HUES48 (cell line): ENCODE measurements at regions not wholly inside any gene's neighbourhood (a gene's known extent, or its start where the extent isn't known, plus 50 kb on each side); places are given as distances from the start of the nearest gene placed in this dataset.

Source experiments
- H3K27ac ChIP-seq: one replicate; pipeline ENCODE4 v1.7.0; 2013; ENCODE audit warnings: low read depth, low read length, inconsistent platforms
- H3K27me3 ChIP-seq: 2 replicates; pipeline ENCODE4 v1.6.1; 2013; ENCODE audit warnings: mild to moderate bottlenecking, low read length; ENCODE audit not compliant: control insufficient read depth, insufficient read depth
- H3K36me3 ChIP-seq: 2 replicates; pipeline ENCODE4 v1.6.1; 2013; ENCODE audit warnings: low read length; ENCODE audit not compliant: control insufficient read depth, insufficient read depth
- H3K4me1 ChIP-seq: 2 replicates; pipeline ENCODE4 v1.6.1; 2013; ENCODE audit warnings: mild to moderate bottlenecking, low read length; ENCODE audit not compliant: control insufficient read depth, insufficient read depth
- H3K4me3 ChIP-seq: 2 replicates; pipeline ENCODE4 v1.5.1; 2013; ENCODE audit warnings: mild to moderate bottlenecking, low read depth, low read length
- H3K9ac ChIP-seq: 2 replicates; pipeline ENCODE4 v1.6.1; 2013; ENCODE audit warnings: mild to moderate bottlenecking, low read depth, low read length, moderate library complexity
- H3K9me3 ChIP-seq: 2 replicates; pipeline ENCODE4 v1.6.1; 2013; ENCODE audit warnings: low read length; ENCODE audit not compliant: control insufficient read depth, insufficient read depth

- H3K27ac ChIP-seq, result no peak overlapping the region
- H3K36me3 ChIP-seq, result no peaks in the 10 kb centered on the region
- no peaks in the 10 kb centered on the region for H3K9me3 ChIP-seq
- no peak overlapping the region for H3K9ac ChIP-seq
- H3K4me3 ChIP-seq, result no peak overlapping the region
- no peaks in the 10 kb centered on the region for H3K4me1 ChIP-seq
- H3K27me3 ChIP-seq, result no peaks in the 10 kb centered on the region
Observed at GRCh38 chr3:192013110-192013509, 552.1 kb downstream of the PYDC2 start.

- Histone ChIP-seq H3K9me3 (peaks cover 4% of the 10 kb centered on the region; the same call in 1 of the 2 replicates), H3K4me1 (no peaks in the 10 kb centered on the region), H3K36me3 (no peaks in the 10 kb centered on the region), H3K9ac (no peak overlapping the region), H3K27me3 (no peaks in the 10 kb centered on the region), H3K4me3 (no peak overlapping the region), H3K27ac (no peak overlapping the region)
Observed at GRCh38 chr3:192022412-192022811, 561.4 kb downstream of the PYDC2 start.

- Histone ChIP-seq H3K9ac (no peak overlapping the region), H3K27ac (no peak overlapping the region), H3K36me3 (no peaks in the 10 kb centered on the region), H3K4me3 (no peak overlapping the region), H3K9me3 (no peaks in the 10 kb centered on the region), H3K4me1 (no peaks in the 10 kb centered on the region), H3K27me3 (no peaks in the 10 kb centered on the region)
Observed at GRCh38 chr3:192024751-192025150, 563.8 kb downstream of the PYDC2 start.

GRCh38 chr3:192026661-192027060 lies 565.7 kb downstream of the PYDC2 start:
- no peaks in the 10 kb centered on the region for H3K27me3 ChIP-seq
- no peak overlapping the region for H3K9ac ChIP-seq
- no peaks in the 10 kb centered on the region for H3K4me1 ChIP-seq
- H3K9me3 ChIP-seq, result no peaks in the 10 kb centered on the region
- no peak overlapping the region for H3K27ac ChIP-seq
- no peaks in the 10 kb centered on the region for H3K36me3 ChIP-seq
- no peak overlapping the region for H3K4me3 ChIP-seq

DNA sequence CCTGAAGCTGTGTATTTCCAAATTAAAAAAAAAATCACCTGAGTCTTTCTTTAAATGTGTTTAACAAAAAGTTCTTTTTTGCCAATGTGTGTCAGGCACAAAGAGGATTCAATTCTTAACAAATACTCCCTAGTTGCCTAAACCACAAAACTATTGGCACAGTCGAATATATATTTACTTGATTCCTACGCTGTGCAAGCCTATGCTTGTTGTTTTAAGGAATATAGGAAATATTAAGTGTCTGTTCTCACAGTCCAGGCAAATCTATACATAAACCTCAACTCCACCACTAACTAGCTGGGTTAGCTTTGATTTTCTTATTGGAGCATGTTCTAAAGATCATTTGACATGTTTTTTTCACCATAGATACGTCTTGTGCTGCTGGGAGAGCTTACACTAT lies 571.0 kb downstream of the PYDC2 start:
- H3K36me3 ChIP-seq, result no peaks in the 10 kb centered on the region
- no peaks in the 10 kb centered on the region for H3K27me3 ChIP-seq
- H3K4me1 ChIP-seq, result no peaks in the 10 kb centered on the region
- H3K9ac ChIP-seq, result no peak overlapping the region
- no peaks in the 10 kb centered on the region for H3K9me3 ChIP-seq
- no peak overlapping the region for H3K27ac ChIP-seq
- no peak overlapping the region for H3K4me3 ChIP-seq

- H3K9me3 ChIP-seq, result no peaks in the 10 kb centered on the region
- H3K36me3 ChIP-seq, result no peaks in the 10 kb centered on the region
- H3K4me1 ChIP-seq, result peaks cover 6% of the 10 kb centered on the region
- no peak overlapping the region for H3K4me3 ChIP-seq
- H3K27ac ChIP-seq, result no peak overlapping the region
- no peak overlapping the region for H3K9ac ChIP-seq
- no peaks in the 10 kb centered on the region for H3K27me3 ChIP-seq
Observed at GRCh38 chr3:192033246-192033645, 572.3 kb downstream of the PYDC2 start.

GRCh38 chr3:192038726-192039125 lies 577.8 kb downstream of the PYDC2 start:
- H3K36me3 ChIP-seq, result no peaks in the 10 kb centered on the region
- H3K27me3 ChIP-seq, result no peaks in the 10 kb centered on the region
- peaks cover 19% of the 10 kb centered on the region for H3K4me1 ChIP-seq
- H3K9ac ChIP-seq, result no peak overlapping the region
- no peak overlapping the region for H3K27ac ChIP-seq
- no peaks in the 10 kb centered on the region for H3K9me3 ChIP-seq
- no peak overlapping the region for H3K4me3 ChIP-seq

DNA sequence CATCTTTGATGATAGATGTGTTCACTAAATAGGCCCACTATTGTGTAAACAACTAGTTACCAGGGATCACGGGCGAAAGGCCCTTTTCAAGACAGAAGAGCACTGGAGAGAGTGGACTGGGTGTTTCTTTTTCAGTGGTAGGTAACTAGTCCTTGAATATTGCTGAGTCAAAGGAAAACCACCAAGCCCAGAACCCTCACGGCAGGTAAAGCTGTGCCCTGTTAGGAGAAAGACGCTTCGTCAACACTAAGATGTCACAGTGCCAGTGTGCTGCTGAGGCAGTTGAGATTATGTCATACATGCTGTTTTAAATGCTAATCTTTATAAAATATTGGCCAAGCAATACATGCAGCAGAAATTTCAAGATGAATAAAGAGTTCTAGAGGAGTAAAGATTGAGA lies 578.6 kb downstream of the PYDC2 start:
- H3K4me1 ChIP-seq, result peaks cover 19% of the 10 kb centered on the region
- no peaks in the 10 kb centered on the region for H3K27me3 ChIP-seq
- no peaks in the 10 kb centered on the region for H3K36me3 ChIP-seq
- no peaks in the 10 kb centered on the region for H3K9me3 ChIP-seq
- no peak overlapping the region for H3K9ac ChIP-seq
- no peak overlapping the region for H3K4me3 ChIP-seq
- H3K27ac ChIP-seq, result no peak overlapping the region

DNA sequence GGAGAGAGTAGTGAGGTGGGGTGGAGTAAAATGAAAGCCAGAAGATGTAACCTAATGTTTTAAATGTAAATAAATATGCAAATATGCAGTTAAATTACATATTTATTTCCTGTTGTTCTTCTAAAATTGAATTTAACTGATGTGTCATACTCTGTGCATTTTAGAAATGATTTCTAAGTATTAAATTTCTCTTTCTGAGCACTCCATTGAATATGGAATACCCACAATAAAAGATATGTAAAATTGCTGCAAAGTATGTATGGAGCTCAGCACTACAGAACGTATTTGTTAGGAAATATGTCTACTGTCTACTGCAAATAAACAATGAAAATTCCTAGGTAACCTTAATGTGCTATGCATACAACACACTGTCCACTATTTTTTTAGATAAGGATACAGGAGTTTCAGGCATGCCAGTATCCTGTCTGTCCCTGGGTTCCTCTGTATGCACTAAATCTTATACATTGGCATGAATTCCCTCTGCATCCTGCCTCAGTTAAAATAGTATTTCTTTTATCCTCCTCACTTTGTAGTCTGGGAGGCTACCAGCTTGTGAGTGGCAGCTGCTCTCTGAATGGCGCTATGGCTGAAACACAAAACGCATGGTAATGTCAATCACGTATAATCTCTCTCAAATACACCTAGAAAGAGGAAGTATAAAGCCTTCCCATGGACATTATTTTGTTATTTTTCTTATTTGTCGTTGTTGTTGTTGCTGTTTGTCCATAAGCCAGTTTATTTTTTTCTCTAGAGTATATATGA lies 579.5 kb downstream of the PYDC2 start:
- Histone ChIP-seq H3K27me3 (no peaks in the 10 kb centered on the region), H3K27ac (no peak overlapping the region), H3K9ac (no peak overlapping the region), H3K9me3 (no peaks in the 10 kb centered on the region), H3K4me3 (no peak overlapping the region), H3K4me1 (peaks cover 19% of the 10 kb centered on the region), H3K36me3 (no peaks in the 10 kb centered on the region)

- peaks cover 19% of the 10 kb centered on the region for H3K4me1 ChIP-seq
- H3K4me3 ChIP-seq, result no peak overlapping the region
- no peak overlapping the region for H3K9ac ChIP-seq
- H3K36me3 ChIP-seq, result no peaks in the 10 kb centered on the region
- no peaks in the 10 kb centered on the region for H3K9me3 ChIP-seq
- H3K27ac ChIP-seq, result no peak overlapping the region
- H3K27me3 ChIP-seq, result no peaks in the 10 kb centered on the region
Observed at GRCh38 chr3:192042116-192042515, 581.2 kb downstream of the PYDC2 start.

DNA sequence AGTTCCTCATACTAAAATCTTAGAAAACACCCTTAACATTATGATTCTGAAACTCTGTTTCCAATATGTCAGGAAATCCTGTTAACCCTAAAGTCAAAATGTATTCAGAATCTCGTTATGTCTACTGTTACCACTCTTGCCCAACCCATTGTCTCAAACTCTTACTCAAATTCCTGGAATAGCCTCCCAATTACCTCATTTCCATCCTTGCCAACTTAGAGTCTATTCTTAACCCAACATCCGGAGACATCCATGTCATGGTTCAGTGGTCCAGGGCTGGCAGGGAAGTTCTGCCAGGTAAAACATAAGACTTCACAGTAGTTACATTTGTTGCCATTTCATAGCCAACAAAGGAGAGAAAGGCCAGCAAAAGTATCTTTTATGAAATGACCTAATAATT lies 593.9 kb downstream of the PYDC2 start:
- Histone ChIP-seq H3K4me1 (no peaks in the 10 kb centered on the region), H3K4me3 (no peak overlapping the region), H3K27ac (no peak overlapping the region), H3K9me3 (no peaks in the 10 kb centered on the region), H3K9ac (no peak overlapping the region), H3K36me3 (no peaks in the 10 kb centered on the region), H3K27me3 (no peaks in the 10 kb centered on the region)
